ENCODE measurements at regions not wholly inside any gene's neighbourhood (a gene's known extent, or its start where the extent isn't known, plus 50 kb on each side); places are given as distances from the start of the nearest gene placed in this dataset.

- Histone ChIP-seq H3K27ac (ENCODE audit: low read depth, low read length) (no peak overlapping the region), H3K4me1 (ENCODE audit: control insufficient read depth in 2 of 2, insufficient read depth in 2 of 2, low read length in 2 of 2) (peaks cover 0 to 5% of the 10 kb centered on the region in 2 donors), H3K9me3 (ENCODE audit: control insufficient read depth in 2 of 3, low read length in 3 of 3) (no peaks in the 10 kb centered on the region), H3K27me3 (ENCODE audit: control insufficient read depth in 2 of 2, insufficient read depth in 2 of 2, low read length in 2 of 2) (no peaks in the 10 kb centered on the region), H3K36me3 (ENCODE audit: control insufficient read depth in 2 of 3, insufficient read depth in 3 of 3, low read length in 3 of 3) (no peaks in the 10 kb centered on the region), H3K4me3 (ENCODE audit: low read length) (no peak overlapping the region)
- ChIA-PET CTCF (no interaction called here), POLR2A (interaction anchor here (0.5 kb wide), 1 partner anchor 226 kb away, joined by 3 read pairs; no protein-coding TSS in a partner anchor)
- DNase-seq (no peak), ATAC-seq (no peak)
- no peak overlapping the region for H3K4me3 Mint-ChIP-seq
- H3K27me3 Mint-ChIP-seq, result no peaks in the 10 kb centered on the region
- no peak overlapping the region for H3K27ac Mint-ChIP-seq
- H3K4me1 Mint-ChIP-seq, result peaks cover 0 to 8% (median 0%) of the 10 kb centered on the region in 7 donors
- H3K9me3 Mint-ChIP-seq, result peaks cover 0 to 3% (median 0%) of the 10 kb centered on the region in 11 donors
- H3K36me3 Mint-ChIP-seq, result peaks cover 0 to 2% (median 0%) of the 10 kb centered on the region in 5 donors
- intact Hi-C loops (cut with micrococcal nuclease), result no loop called here
Observed at GRCh38 chr6:14757014-14757413, 488.9 kb upstream of the JARID2 start.

DNA sequence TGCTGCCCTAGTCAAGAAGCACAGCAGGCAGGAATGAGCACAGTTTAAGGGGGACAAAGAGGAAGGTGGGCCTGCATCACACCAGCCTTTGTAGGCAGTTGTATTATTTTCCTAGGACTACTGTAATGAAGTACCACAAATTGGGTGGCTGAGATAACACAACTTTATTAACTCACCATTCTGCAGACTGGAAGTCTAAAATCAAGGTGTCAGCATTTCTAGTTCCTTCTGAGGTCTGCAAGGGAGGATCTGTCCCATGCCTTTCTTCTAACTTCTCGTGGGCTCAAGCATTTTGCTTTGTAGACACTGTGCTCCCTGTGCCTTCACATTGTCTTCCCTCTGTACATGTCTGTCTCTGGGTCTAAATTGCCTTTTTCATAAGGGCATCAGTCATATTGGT lies 488.5 kb upstream of the JARID2 start:
- POLR2A ChIA-PET, result no interaction called here
- H3K27ac Mint-ChIP-seq, result no peak overlapping the region
- peaks cover 0 to 2% (median 0%) of the 10 kb centered on the region in 5 donors for H3K36me3 Mint-ChIP-seq

GRCh38 chr6:14758421-14759081 lies 487.3 kb upstream of the JARID2 start:
- intact Hi-C loops (cut with micrococcal nuclease), result no loop called here
- DNase-seq (no peak), ATAC-seq (peak; percentile 59)
- Mint-ChIP-seq H3K36me3 (no peaks in the 10 kb centered on the region), H3K27me3 (no peaks in the 10 kb centered on the region), H3K4me3 (no peak overlapping the region), H3K4me1 (peaks cover 0 to 11% (median 0%) of the 10 kb centered on the region in 7 donors), H3K9me3 (peaks cover 0 to 3% (median 0%) of the 10 kb centered on the region in 11 donors), H3K27ac (no peak overlapping the region)
- no peaks in the 10 kb centered on the region for H3K36me3 ChIP-seq (ENCODE audit: control insufficient read depth in 2 of 3, insufficient read depth in 3 of 3, low read length in 3 of 3)
- H3K27me3 ChIP-seq (ENCODE audit: control insufficient read depth in 2 of 2, insufficient read depth in 2 of 2, low read length in 2 of 2), result no peaks in the 10 kb centered on the region
- H3K4me1 ChIP-seq (ENCODE audit: control insufficient read depth in 2 of 2, insufficient read depth in 2 of 2, low read length in 2 of 2), result peaks cover 0 to 5% of the 10 kb centered on the region in 2 donors
- no peaks in the 10 kb centered on the region for H3K9me3 ChIP-seq (ENCODE audit: control insufficient read depth in 2 of 3, low read length in 3 of 3)
- H3K4me3 ChIP-seq (ENCODE audit: low read length), result no peak overlapping the region
- no peak overlapping the region for H3K27ac ChIP-seq (ENCODE audit: low read depth, low read length)
- CTCF ChIA-PET, result no interaction called here
- POLR2A ChIA-PET, result no interaction called here

More for the DNA sequence above, 488.5 kb upstream of the JARID2 start:
- CTCF ChIA-PET, result no interaction called here
- Histone ChIP-seq H3K36me3 (ENCODE audit: control insufficient read depth in 2 of 3, insufficient read depth in 3 of 3, low read length in 3 of 3) (no peaks in the 10 kb centered on the region), H3K4me1 (ENCODE audit: control insufficient read depth in 2 of 2, insufficient read depth in 2 of 2, low read length in 2 of 2) (peaks cover 0 to 5% of the 10 kb centered on the region in 2 donors), H3K27me3 (ENCODE audit: control insufficient read depth in 2 of 2, insufficient read depth in 2 of 2, low read length in 2 of 2) (no peaks in the 10 kb centered on the region), H3K9me3 (ENCODE audit: control insufficient read depth in 2 of 3, low read length in 3 of 3) (no peaks in the 10 kb centered on the region), H3K4me3 (ENCODE audit: low read length) (no peak overlapping the region), H3K27ac (ENCODE audit: low read depth, low read length) (no peak overlapping the region)
- ATAC-seq (no peak), DNase-seq (no peak)
- Mint-ChIP-seq H3K27me3 (no peaks in the 10 kb centered on the region), H3K4me1 (peaks cover 0 to 8% (median 0%) of the 10 kb centered on the region in 7 donors), H3K9me3 (peaks cover 0 to 3% (median 0%) of the 10 kb centered on the region in 11 donors), H3K4me3 (no peak overlapping the region)
- intact Hi-C loops (cut with micrococcal nuclease), result no loop called here

GRCh38 chr6:14759976-14760672 lies 485.7 kb upstream of the JARID2 start:
- intact Hi-C loops (cut with micrococcal nuclease), result no loop called here
- Mint-ChIP-seq H3K4me1 (peaks cover 0 to 13% (median 0%) of the 10 kb centered on the region in 7 donors), H3K4me3 (no peak overlapping the region), H3K27me3 (no peaks in the 10 kb centered on the region), H3K27ac (no peak overlapping the region), H3K9me3 (peaks cover 0 to 3% (median 0%) of the 10 kb centered on the region in 11 donors), H3K36me3 (no peaks in the 10 kb centered on the region)
- ChIA-PET POLR2A (interaction anchor here (0.9 kb wide), 1 partner anchor 137 kb away, joined by 3 read pairs; no protein-coding TSS in a partner anchor), CTCF (no interaction called here)
- Histone ChIP-seq H3K4me3 (ENCODE audit: low read length) (no peak overlapping the region), H3K27ac (ENCODE audit: low read depth, low read length) (no peak overlapping the region), H3K36me3 (ENCODE audit: control insufficient read depth in 2 of 3, insufficient read depth in 3 of 3, low read length in 3 of 3) (no peaks in the 10 kb centered on the region), H3K27me3 (ENCODE audit: control insufficient read depth in 2 of 2, insufficient read depth in 2 of 2, low read length in 2 of 2) (no peaks in the 10 kb centered on the region), H3K9me3 (ENCODE audit: control insufficient read depth in 2 of 3, low read length in 3 of 3) (no peaks in the 10 kb centered on the region), H3K4me1 (ENCODE audit: control insufficient read depth in 2 of 2, insufficient read depth in 2 of 2, low read length in 2 of 2) (no peaks in the 10 kb centered on the region)
- ATAC-seq, result no peak
- DNase-seq, result no peak

GRCh38 chr6:14762077-14762476 lies 483.8 kb upstream of the JARID2 start:
- CTCF ChIA-PET, result no interaction called here
- no peak for DNase-seq
- intact Hi-C loops (cut with micrococcal nuclease), result no loop called here
- ATAC-seq, result no peak
- H3K4me3 Mint-ChIP-seq, result no peak overlapping the region
- Histone ChIP-seq H3K4me3 (ENCODE audit: low read length) (no peak overlapping the region), H3K4me1 (ENCODE audit: control insufficient read depth in 2 of 2, insufficient read depth in 2 of 2, low read length in 2 of 2) (no peaks in the 10 kb centered on the region), H3K27ac (ENCODE audit: low read depth, low read length) (no peak overlapping the region), H3K27me3 (ENCODE audit: control insufficient read depth in 2 of 2, insufficient read depth in 2 of 2, low read length in 2 of 2) (no peaks in the 10 kb centered on the region), H3K9me3 (ENCODE audit: control insufficient read depth in 2 of 3, low read length in 3 of 3) (no peaks in the 10 kb centered on the region), H3K36me3 (ENCODE audit: control insufficient read depth in 2 of 3, insufficient read depth in 3 of 3, low read length in 3 of 3) (no peaks in the 10 kb centered on the region)
- H3K36me3 Mint-ChIP-seq, result no peaks in the 10 kb centered on the region
- no peak overlapping the region for H3K27ac Mint-ChIP-seq
- no peaks in the 10 kb centered on the region for H3K27me3 Mint-ChIP-seq
- POLR2A ChIA-PET, result interaction anchor here (0.5 kb wide), 1 partner anchor 625 kb away, joined by 4 read pairs; no protein-coding TSS in a partner anchor
- H3K9me3 Mint-ChIP-seq, result peaks cover 0 to 3% (median 0%) of the 10 kb centered on the region in 11 donors
- peaks cover 0 to 13% (median 0%) of the 10 kb centered on the region in 7 donors for H3K4me1 Mint-ChIP-seq

- ChIA-PET CTCF (no interaction called here), POLR2A (no interaction called here)
- H3K4me1 Mint-ChIP-seq, result peaks cover 0 to 11% (median 0%) of the 10 kb centered on the region in 7 donors
- intact Hi-C loops (cut with micrococcal nuclease), result no loop called here
- no peaks in the 10 kb centered on the region for H3K27me3 Mint-ChIP-seq
- DNase-seq (no peak), ATAC-seq (no peak)
- H3K4me1 ChIP-seq (ENCODE audit: control insufficient read depth in 2 of 2, insufficient read depth in 2 of 2, low read length in 2 of 2), result no peaks in the 10 kb centered on the region
- H3K9me3 Mint-ChIP-seq, result peaks cover 0 to 3% (median 0%) of the 10 kb centered on the region in 11 donors
- no peaks in the 10 kb centered on the region for H3K36me3 ChIP-seq (ENCODE audit: control insufficient read depth in 2 of 3, insufficient read depth in 3 of 3, low read length in 3 of 3)
- no peaks in the 10 kb centered on the region for H3K27me3 ChIP-seq (ENCODE audit: control insufficient read depth in 2 of 2, insufficient read depth in 2 of 2, low read length in 2 of 2)
- H3K36me3 Mint-ChIP-seq, result no peaks in the 10 kb centered on the region
- no peak overlapping the region for H3K27ac Mint-ChIP-seq
- no peak overlapping the region for H3K4me3 Mint-ChIP-seq
- no peak overlapping the region for H3K4me3 ChIP-seq (ENCODE audit: low read length)
- no peak overlapping the region for H3K27ac ChIP-seq (ENCODE audit: low read depth, low read length)
- H3K9me3 ChIP-seq (ENCODE audit: control insufficient read depth in 2 of 3, low read length in 3 of 3), result no peaks in the 10 kb centered on the region
Observed at GRCh38 chr6:14763139-14763538, 482.7 kb upstream of the JARID2 start.

Data from naive thymus-derived CD4-positive, alpha-beta T cell (primary cell).